PC-9 (cell line): ENCODE measurements at regions not wholly inside any gene's neighbourhood (a gene's known extent, or its start where the extent isn't known, plus 50 kb on each side); places are given as distances from the start of the nearest gene placed in this dataset.

Source experiments
- BruUV-seq: library from RNA; stranded (reverse); fragments of 400-500 nt; replicated peaks from 2 replicates; lab custom pipeline; 2021; lab: Mats Ljungman, UMichigan
- CTCF ChIA-PET: fragments of 300-600 bp; sonication (Branson Sonifier 250); formaldehyde crosslinking; loops from one replicate; lab custom pipeline; 2022; ENCODE audit warnings: antibody characterized with exemption; lab: Charles Lee
- POLR2A ChIA-PET: fragments of 300-600 bp; sonication (Branson Sonifier 250); formaldehyde crosslinking; loops from one replicate; lab custom pipeline; 2022; ENCODE audit warnings: antibody characterized with exemption; ENCODE audit not compliant: unreplicated experiment; lab: Charles Lee
- DNase-seq, 2 experiments: peaks; one replicate each; pipeline versions ENCODE4 v3.0.0 to v3.0.0-alpha.2; 2015 to 2022; ENCODE audit warnings: mixed read lengths in 1 of 2
- H2AFZ ChIP-seq: fragments of 200-600 bp; sonication (generic); 2 replicates; pipeline ENCODE4 v1.8.1; 2017; ENCODE audit warnings: antibody characterized with exemption
- H3F3A ChIP-seq: fragments of 200-600 bp; sonication (generic); 2 replicates; pipeline ENCODE4 v1.8.1; 2017; ENCODE audit warnings: antibody characterized with exemption, mild to moderate bottlenecking, low read depth; ENCODE audit not compliant: insufficient read depth
- H3K27ac ChIP-seq: fragments of 200-600 bp; sonication (generic); 2 replicates; pipeline ENCODE4 v1.6.1; 2016; ENCODE audit warnings: mixed run types
- H3K27me3 ChIP-seq: fragments of 200-600 bp; sonication (generic); 2 replicates; pipeline ENCODE4 v1.6.1; 2016; ENCODE audit warnings: low read depth, mixed run types; ENCODE audit not compliant: insufficient read depth
- H3K36me3 ChIP-seq: fragments of 200-600 bp; sonication (generic); 2 replicates; pipeline ENCODE4 v1.6.1; 2016; ENCODE audit warnings: low read depth, mixed run types
- H3K4me1 ChIP-seq: fragments of 200-600 bp; sonication (generic); replicated peaks from 2 replicates; pipeline ENCODE4 v1.6.1; 2016; ENCODE audit warnings: mixed run types; ENCODE audit not compliant: insufficient read depth
- H3K4me2 ChIP-seq: fragments of 200-600 bp; sonication (generic); 2 replicates; pipeline ENCODE4 v1.6.1; 2017; ENCODE audit warnings: mixed run types
- H3K4me3 ChIP-seq: fragments of 200-600 bp; sonication (generic); 2 replicates; pipeline ENCODE4 v1.6.1; 2016; ENCODE audit warnings: mixed run types
- H3K79me2 ChIP-seq: fragments of 200-600 bp; sonication (generic); 2 replicates; pipeline ENCODE4 v1.6.1; 2017; ENCODE audit warnings: low read depth, mixed run types
- H3K9me2 ChIP-seq: fragments of 200-600 bp; sonication (generic); 2 replicates; pipeline ENCODE4 v1.8.1; 2017; ENCODE audit warnings: mild to moderate bottlenecking; ENCODE audit not compliant: insufficient read depth
- H3K9me3 ChIP-seq: fragments of 200-600 bp; sonication (generic); 2 replicates; pipeline ENCODE4 v1.8.1; 2016; ENCODE audit warnings: low read depth; ENCODE audit not compliant: insufficient read depth
- H4K20me1 ChIP-seq: fragments of 200-600 bp; sonication (generic); 2 replicates; pipeline ENCODE4 v1.8.1; 2017; ENCODE audit not compliant: insufficient read depth
- CTCF ChIP-seq: fragments of 200-600 bp; sonication (generic); conservative IDR thresholded peaks from 2 replicates; pipeline ENCODE4 v1.6.1; 2017; ENCODE audit warnings: mixed run types, antibody characterized with exemption, mild to moderate bottlenecking, moderate library complexity
- EZH2 ChIP-seq: fragments of 200-600 bp; sonication (generic); IDR thresholded peaks from 2 replicates; pipeline ENCODE4 v1.8.0; 2017; ENCODE audit warnings: antibody characterized with exemption, low read depth
- intact Hi-C: fragments of 100-400 bp; cut with micrococcal nuclease; formaldehyde crosslinking; loops from one replicate; pipeline ENCODE4 v1.10.0; 2022; ENCODE audit not compliant: unreplicated experiment

GRCh38 chr13:99057310-99057975, 79.6 kb upstream of the DOCK9 start:
- Histone ChIP-seq H2AFZ (no peak overlapping the region), H3K79me2 (peaks cover 87% of the 10 kb centered on the region), H3K27ac (peak overlapping the region; percentile 51), H3K4me2 (peak overlapping the region; percentile 45), H3K4me3 (no peak overlapping the region), H3K27me3 (no peaks in the 10 kb centered on the region), H4K20me1 (no peaks in the 10 kb centered on the region), H3K4me1 (peaks cover 40% of the 10 kb centered on the region), H3K36me3 (0 out of 2 replicates have a peak, but pooled peaks cover 3% of the 10 kb centered on the region), H3K9me2 (no peaks in the 10 kb centered on the region), H3F3A (peaks cover 14% of the 10 kb centered on the region), H3K9me3 (no peaks in the 10 kb centered on the region)
- DNase-seq, result peak in 1 of 2 experiments; percentile 63
- no TSS peak for BruUV-seq
- no peak for TF ChIP-seq CTCF
- TF ChIP-seq EZH2, result no peak
- CTCF ChIA-PET, result no interaction called here
- intact Hi-C loops, result no loop called here
- POLR2A ChIA-PET, result no interaction called here

- no peak overlapping the region for H2AFZ ChIP-seq
- peaks cover 14% of the 10 kb centered on the region for H3F3A ChIP-seq
- intact Hi-C loops, result no loop called here
- no peak overlapping the region for H3K4me2 ChIP-seq
- no peak overlapping the region for H3K27ac ChIP-seq
- TF ChIP-seq CTCF, result no peak
- TF ChIP-seq EZH2, result no peak
- H3K4me3 ChIP-seq, result no peak overlapping the region
- H3K9me2 ChIP-seq, result no peaks in the 10 kb centered on the region
- POLR2A ChIA-PET, result no interaction called here
- CTCF ChIA-PET, result no interaction called here
- H3K4me1 ChIP-seq, result peaks cover 40% of the 10 kb centered on the region
- no peaks in the 10 kb centered on the region for H3K27me3 ChIP-seq
- no peak for DNase-seq
- H3K9me3 ChIP-seq, result peaks cover 2% of the 10 kb centered on the region; the same call in 1 of the 2 replicates
- no TSS peak for BruUV-seq
- H3K36me3 ChIP-seq, result peaks cover 5% of the 10 kb centered on the region; the same call in 1 of the 2 replicates
- H3K79me2 ChIP-seq, result peaks cover 85% of the 10 kb centered on the region
- no peaks in the 10 kb centered on the region for H4K20me1 ChIP-seq
These were observed 80.9 kb upstream of the DOCK9 start for GRCh38 chr13:99058527-99059495.

GRCh38 chr13:99059498-99060075, 81.7 kb upstream of the DOCK9 start:
- H3F3A ChIP-seq, result peaks cover 14% of the 10 kb centered on the region
- BruUV-seq, result no TSS peak
- H3K27ac ChIP-seq, result no peak overlapping the region
- H3K36me3 ChIP-seq, result peaks cover 8% of the 10 kb centered on the region; the same call in 1 of the 2 replicates
- no peaks in the 10 kb centered on the region for H4K20me1 ChIP-seq
- no peak for TF ChIP-seq CTCF
- no peak for TF ChIP-seq EZH2
- peaks cover 6% of the 10 kb centered on the region; the same call in 1 of the 2 replicates for H3K9me3 ChIP-seq
- intact Hi-C loops, result no loop called here
- no peak for DNase-seq
- H3K4me2 ChIP-seq, result no peak overlapping the region
- H3K79me2 ChIP-seq, result peaks cover 85% of the 10 kb centered on the region
- ChIA-PET POLR2A (no interaction called here), CTCF (no interaction called here)
- no peak overlapping the region for H3K4me3 ChIP-seq
- no peak overlapping the region for H2AFZ ChIP-seq
- H3K27me3 ChIP-seq, result no peaks in the 10 kb centered on the region
- peaks cover 40% of the 10 kb centered on the region for H3K4me1 ChIP-seq
- H3K9me2 ChIP-seq, result no peaks in the 10 kb centered on the region
